ENCODE measurements at regions not wholly inside any gene's neighbourhood (a gene's known extent, or its start where the extent isn't known, plus 50 kb on each side); places are given as distances from the start of the nearest gene placed in this dataset.

DNA sequence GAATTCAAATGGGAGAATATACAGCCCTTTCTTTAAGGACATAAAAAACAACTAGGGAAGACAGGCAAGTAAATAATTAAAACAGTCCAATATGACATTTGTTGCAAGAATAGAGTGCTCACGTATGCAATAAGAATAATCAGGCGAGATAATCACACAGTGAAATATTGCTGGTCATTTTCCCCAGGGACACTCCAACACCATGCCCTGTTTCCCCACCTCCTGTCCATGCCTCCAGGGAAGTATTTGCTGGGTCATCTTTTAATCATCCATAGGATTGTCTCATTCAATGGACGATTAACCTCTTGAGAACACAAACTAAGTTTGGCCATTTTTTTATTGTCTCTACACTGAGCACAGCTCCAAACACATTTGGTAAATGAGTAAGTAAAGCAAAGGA is 472.9 kb downstream of the C6orf118 start:
- H3K27ac ChIP-seq = no peak overlapping the region
- in situ Hi-C loops (cut with MboI) = no loop called here

GRCh38 chr6:164832410-164832809 is 477.0 kb downstream of the C6orf118 start:
- no peaks in the 10 kb centered on the region for H3K36me3 ChIP-seq (ENCODE audit: low read depth)
- no peaks in the 10 kb centered on the region for H3F3A ChIP-seq (ENCODE audit: insufficient read depth)
- H3K4me2 ChIP-seq (ENCODE audit: unreplicated experiment) = no peak overlapping the region
- no peaks in the 10 kb centered on the region for H4K20me1 ChIP-seq (ENCODE audit: insufficient read depth)
- H3K9me3 ChIP-seq (ENCODE audit: low read depth) = no peaks in the 10 kb centered on the region
- TF ChIP-seq EZH2 (IDR thresholded peaks at IDR 0.05; ENCODE audit: insufficient read depth, poor library complexity, severe bottlenecking) = no peak
- TF ChIP-seq EZH2phosphoT487 (IDR thresholded peaks at IDR 0.05; ENCODE audit: insufficient read depth, low read depth) = no peak
- H3K4me3 ChIP-seq = no peak overlapping the region
- H3K9me2 ChIP-seq (ENCODE audit: insufficient read depth) = no peaks in the 10 kb centered on the region
- H3K27me3 ChIP-seq (replicated peaks; ENCODE audit: insufficient read depth) = no peaks in the 10 kb centered on the region
- WGBS, 2 experiments (ENCODE audit: low coverage in 1 of 2, low lambda C conversion rate in 2 of 2, missing lambda C conversion rate in 2 of 2) = 8 to 18% methylated on average over 7 of the region's 7 CpGs
- no peak overlapping the region for H3K9ac ChIP-seq
- H2AFZ ChIP-seq = no peak overlapping the region
- H3K27ac ChIP-seq = no peak overlapping the region
- no peaks in the 10 kb centered on the region for H3K4me1 ChIP-seq (ENCODE audit: insufficient read depth)
- no peaks in the 10 kb centered on the region for H3K79me2 ChIP-seq (ENCODE audit: insufficient read depth)
- in situ Hi-C loops (cut with MboI) = no loop called here
- DNase-seq = no peak

More for the DNA sequence above, 472.9 kb downstream of the C6orf118 start:
- no peaks in the 10 kb centered on the region for H3K4me1 ChIP-seq (ENCODE audit: insufficient read depth)
- no peaks in the 10 kb centered on the region for H3K9me2 ChIP-seq (ENCODE audit: insufficient read depth)
- no peaks in the 10 kb centered on the region for H3F3A ChIP-seq (ENCODE audit: insufficient read depth)
- H3K27me3 ChIP-seq (replicated peaks; ENCODE audit: insufficient read depth) = no peaks in the 10 kb centered on the region
- H3K9ac ChIP-seq = no peak overlapping the region
- DNase-seq = no peak
- H4K20me1 ChIP-seq (ENCODE audit: insufficient read depth) = no peaks in the 10 kb centered on the region
- H3K79me2 ChIP-seq (ENCODE audit: insufficient read depth) = no peaks in the 10 kb centered on the region
- TF ChIP-seq EZH2 (IDR thresholded peaks at IDR 0.05; ENCODE audit: insufficient read depth, poor library complexity, severe bottlenecking) = no peak
- TF ChIP-seq EZH2phosphoT487 (IDR thresholded peaks at IDR 0.05; ENCODE audit: insufficient read depth, low read depth) = no peak
- H2AFZ ChIP-seq = no peak overlapping the region
- WGBS, 2 experiments (ENCODE audit: low coverage in 1 of 2, low lambda C conversion rate in 2 of 2, missing lambda C conversion rate in 2 of 2) = 31 to 35% methylated on average over 3 of the region's 3 CpGs
- H3K36me3 ChIP-seq (ENCODE audit: low read depth) = no peaks in the 10 kb centered on the region
- H3K4me2 ChIP-seq (ENCODE audit: unreplicated experiment) = no peak overlapping the region
- no peak overlapping the region for H3K4me3 ChIP-seq
- H3K9me3 ChIP-seq (ENCODE audit: low read depth) = no peaks in the 10 kb centered on the region

GRCh38 chr6:164827537-164827936 is 481.9 kb downstream of the C6orf118 start:
- Histone ChIP-seq H3K27me3 (replicated peaks; ENCODE audit: insufficient read depth) (no peaks in the 10 kb centered on the region), H3K9me2 (ENCODE audit: insufficient read depth) (no peaks in the 10 kb centered on the region), H3K9ac (no peak overlapping the region), H3F3A (ENCODE audit: insufficient read depth) (no peaks in the 10 kb centered on the region), H3K4me2 (ENCODE audit: unreplicated experiment) (no peak overlapping the region), H3K27ac (no peak overlapping the region), H4K20me1 (ENCODE audit: insufficient read depth) (no peaks in the 10 kb centered on the region), H3K4me1 (ENCODE audit: insufficient read depth) (no peaks in the 10 kb centered on the region), H3K9me3 (ENCODE audit: low read depth) (no peaks in the 10 kb centered on the region), H3K79me2 (ENCODE audit: insufficient read depth) (no peaks in the 10 kb centered on the region), H3K4me3 (no peak overlapping the region), H2AFZ (no peak overlapping the region), H3K36me3 (ENCODE audit: low read depth) (no peaks in the 10 kb centered on the region)
- DNase-seq = no peak
- WGBS, 2 experiments (ENCODE audit: low coverage in 1 of 2, low lambda C conversion rate in 2 of 2, missing lambda C conversion rate in 2 of 2) = 43% methylated on average over 8 of the region's 8 CpGs
- in situ Hi-C loops (cut with MboI) = no loop called here
- no peak for TF ChIP-seq EZH2phosphoT487 (IDR thresholded peaks at IDR 0.05; ENCODE audit: insufficient read depth, low read depth)
- no peak for TF ChIP-seq EZH2 (IDR thresholded peaks at IDR 0.05; ENCODE audit: insufficient read depth, poor library complexity, severe bottlenecking)

DNA sequence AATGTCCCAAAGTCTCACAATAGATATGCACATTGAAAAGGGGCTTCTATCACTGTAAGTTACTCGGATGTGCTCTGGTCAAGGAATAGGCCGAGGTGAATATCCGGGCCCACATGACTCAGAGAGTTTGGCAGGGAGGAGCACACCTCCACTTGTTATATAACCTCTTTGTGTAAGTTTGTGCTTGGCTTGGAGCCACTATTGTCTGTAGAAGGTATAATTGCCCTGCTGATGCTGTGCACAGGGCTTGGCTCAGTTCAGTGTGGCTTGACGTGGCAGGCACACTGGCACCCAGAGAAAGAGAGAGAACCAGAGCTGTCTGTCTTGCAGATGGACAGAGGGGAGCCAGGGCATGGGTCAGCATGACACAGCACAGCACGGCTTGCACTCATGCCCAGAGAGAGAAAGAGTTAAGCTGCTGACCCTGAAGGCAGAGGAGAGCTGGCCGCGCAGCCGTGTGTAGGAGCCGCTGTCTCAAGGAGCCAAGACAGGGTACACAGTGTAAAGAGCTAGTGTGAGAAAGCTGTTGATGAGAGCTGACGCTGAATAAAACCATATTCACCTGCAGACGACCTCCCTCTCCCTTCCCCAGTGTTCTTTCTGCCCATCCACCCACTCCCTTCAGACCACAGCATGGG is 482.5 kb downstream of the C6orf118 start:
- DNase-seq = no peak
- Histone ChIP-seq H2AFZ (no peak overlapping the region), H3K9me2 (ENCODE audit: insufficient read depth) (no peaks in the 10 kb centered on the region), H3F3A (ENCODE audit: insufficient read depth) (no peaks in the 10 kb centered on the region), H3K9ac (no peak overlapping the region), H3K36me3 (ENCODE audit: low read depth) (no peaks in the 10 kb centered on the region), H3K79me2 (ENCODE audit: insufficient read depth) (no peaks in the 10 kb centered on the region), H3K4me3 (no peak overlapping the region), H4K20me1 (ENCODE audit: insufficient read depth) (no peaks in the 10 kb centered on the region), H3K27ac (no peak overlapping the region), H3K27me3 (replicated peaks; ENCODE audit: insufficient read depth) (no peaks in the 10 kb centered on the region), H3K4me1 (ENCODE audit: insufficient read depth) (no peaks in the 10 kb centered on the region), H3K9me3 (ENCODE audit: low read depth) (no peaks in the 10 kb centered on the region), H3K4me2 (ENCODE audit: unreplicated experiment) (no peak overlapping the region)
- in situ Hi-C loops (cut with MboI) = no loop called here
- WGBS, 2 experiments (ENCODE audit: low coverage in 1 of 2, low lambda C conversion rate in 2 of 2, missing lambda C conversion rate in 2 of 2) = 47 to 49% methylated on average over 11 of the region's 11 CpGs
- no peak for TF ChIP-seq EZH2 (IDR thresholded peaks at IDR 0.05; ENCODE audit: insufficient read depth, poor library complexity, severe bottlenecking)
- no peak for TF ChIP-seq EZH2phosphoT487 (IDR thresholded peaks at IDR 0.05; ENCODE audit: insufficient read depth, low read depth)

DNA sequence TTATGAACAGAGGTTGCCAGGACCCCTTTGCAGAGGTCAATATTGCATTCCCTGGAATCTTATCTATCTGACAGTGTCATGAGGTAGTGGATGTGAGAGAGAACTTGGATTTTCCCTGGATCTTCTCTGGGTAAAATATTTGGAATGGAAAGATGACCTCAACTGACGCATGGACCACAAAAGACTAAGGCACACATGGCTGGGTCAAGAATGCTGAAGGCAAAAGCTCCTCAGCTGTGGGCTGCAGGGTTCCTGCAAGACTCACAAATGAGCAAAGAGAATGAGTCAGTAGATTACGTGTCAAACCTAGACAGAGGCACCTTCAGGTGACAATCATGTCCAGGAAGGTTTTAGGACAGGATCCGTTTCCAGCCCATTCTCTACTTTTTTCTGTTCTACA is 484.0 kb downstream of the C6orf118 start:
- no peak overlapping the region for H2AFZ ChIP-seq
- no peaks in the 10 kb centered on the region for H3F3A ChIP-seq (ENCODE audit: insufficient read depth)
- no peaks in the 10 kb centered on the region for H3K4me1 ChIP-seq (ENCODE audit: insufficient read depth)
- in situ Hi-C loops (cut with MboI) = no loop called here
- no peaks in the 10 kb centered on the region for H3K36me3 ChIP-seq (ENCODE audit: low read depth)
- no peaks in the 10 kb centered on the region for H3K9me3 ChIP-seq (ENCODE audit: low read depth)
- DNase-seq = no peak
- WGBS, 2 experiments (ENCODE audit: low coverage in 1 of 2, low lambda C conversion rate in 2 of 2, missing lambda C conversion rate in 2 of 2) = 38 to 40% methylated on average over 3 of the region's 3 CpGs
- H3K27me3 ChIP-seq (replicated peaks; ENCODE audit: insufficient read depth) = no peaks in the 10 kb centered on the region
- H3K79me2 ChIP-seq (ENCODE audit: insufficient read depth) = no peaks in the 10 kb centered on the region
- TF ChIP-seq EZH2phosphoT487 (IDR thresholded peaks at IDR 0.05; ENCODE audit: insufficient read depth, low read depth) (no peak), EZH2 (IDR thresholded peaks at IDR 0.05; ENCODE audit: insufficient read depth, poor library complexity, severe bottlenecking) (no peak)
- no peak overlapping the region for H3K9ac ChIP-seq
- no peak overlapping the region for H3K4me3 ChIP-seq
- H3K9me2 ChIP-seq (ENCODE audit: insufficient read depth) = no peaks in the 10 kb centered on the region
- H3K27ac ChIP-seq = no peak overlapping the region
- H4K20me1 ChIP-seq (ENCODE audit: insufficient read depth) = no peaks in the 10 kb centered on the region
- no peak overlapping the region for H3K4me2 ChIP-seq (ENCODE audit: unreplicated experiment)
